ENCODE measurements at regions not wholly inside any gene's neighbourhood (a gene's known extent, or its start where the extent isn't known, plus 50 kb on each side); places are given as distances from the start of the nearest gene placed in this dataset.
"Not testable (repeated sequence)": the region's sequence is repeated elsewhere in the genome, so short reads cannot be mapped to it uniquely, and the experiment has no call there.

DNA sequence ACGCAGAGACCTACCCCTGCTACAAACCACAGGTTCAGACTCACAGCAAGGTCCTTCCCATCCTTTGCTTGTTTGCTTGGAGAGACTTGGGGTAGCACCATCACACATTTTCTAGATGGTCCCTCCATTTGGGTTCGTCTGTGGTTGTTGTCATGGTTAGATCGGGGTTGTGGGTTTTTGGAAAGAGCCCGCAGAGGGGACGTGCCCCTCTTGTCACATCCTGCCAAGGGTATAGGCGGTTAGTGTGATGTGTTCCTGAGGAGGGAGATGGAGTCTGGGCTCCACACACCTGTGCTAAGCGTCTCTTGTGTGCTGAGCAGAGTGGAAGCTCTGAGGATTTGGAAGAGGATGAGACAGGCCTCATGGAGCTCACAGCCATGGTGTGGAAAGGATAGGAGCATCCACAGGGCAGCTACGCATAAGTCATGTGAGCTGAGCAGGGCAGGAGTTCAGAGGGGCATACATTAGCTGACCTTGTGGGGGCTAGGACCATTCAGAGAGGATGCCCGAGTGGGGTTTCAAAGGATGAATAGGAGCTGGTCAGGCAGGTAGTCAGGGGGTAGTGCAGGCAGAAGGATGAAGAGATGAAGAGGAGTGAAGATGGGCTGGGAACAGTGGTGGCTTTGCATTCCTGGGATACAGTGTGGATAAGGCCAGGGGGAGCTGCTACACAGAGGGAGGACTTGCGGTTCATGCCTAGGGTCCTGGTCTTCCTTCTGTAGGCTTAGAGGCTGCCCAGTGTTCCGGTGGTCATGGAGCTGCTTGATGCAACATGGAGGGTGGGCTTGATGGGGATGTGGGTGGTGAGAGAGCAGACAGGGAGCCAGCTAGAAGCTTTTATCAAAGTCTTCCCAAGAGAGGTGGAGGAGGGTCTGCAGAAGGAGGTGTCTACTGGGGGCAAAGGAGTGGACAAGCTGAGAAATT lies 62.9 kb downstream of the ACKR3 start:
- no peak for DNase-seq
- ATAC-seq: no peak
- intact Hi-C loops (cut with DNase I, micrococcal nuclease): no loop called here

DNA sequence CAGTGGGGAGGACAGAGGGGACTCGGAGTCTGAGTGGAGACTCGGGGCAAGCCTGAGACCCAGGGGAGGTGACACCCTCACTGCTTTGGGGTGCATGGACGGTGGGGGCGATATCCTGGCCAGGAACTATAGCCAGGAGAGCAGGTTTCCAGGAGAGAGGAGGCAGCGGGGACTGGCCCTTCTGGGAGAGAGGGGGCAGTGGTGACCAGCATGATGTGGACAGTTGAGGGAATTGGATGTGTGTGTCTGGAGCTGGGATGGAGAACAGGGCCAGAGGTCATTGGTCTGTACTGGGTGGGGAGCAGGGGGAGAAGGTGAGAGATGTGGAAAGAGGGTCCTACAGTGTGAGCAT lies 63.6 kb downstream of the ACKR3 start:
- intact Hi-C loops (cut with DNase I, micrococcal nuclease): no loop called here
- no peak for ATAC-seq
- no peak for DNase-seq

DNA sequence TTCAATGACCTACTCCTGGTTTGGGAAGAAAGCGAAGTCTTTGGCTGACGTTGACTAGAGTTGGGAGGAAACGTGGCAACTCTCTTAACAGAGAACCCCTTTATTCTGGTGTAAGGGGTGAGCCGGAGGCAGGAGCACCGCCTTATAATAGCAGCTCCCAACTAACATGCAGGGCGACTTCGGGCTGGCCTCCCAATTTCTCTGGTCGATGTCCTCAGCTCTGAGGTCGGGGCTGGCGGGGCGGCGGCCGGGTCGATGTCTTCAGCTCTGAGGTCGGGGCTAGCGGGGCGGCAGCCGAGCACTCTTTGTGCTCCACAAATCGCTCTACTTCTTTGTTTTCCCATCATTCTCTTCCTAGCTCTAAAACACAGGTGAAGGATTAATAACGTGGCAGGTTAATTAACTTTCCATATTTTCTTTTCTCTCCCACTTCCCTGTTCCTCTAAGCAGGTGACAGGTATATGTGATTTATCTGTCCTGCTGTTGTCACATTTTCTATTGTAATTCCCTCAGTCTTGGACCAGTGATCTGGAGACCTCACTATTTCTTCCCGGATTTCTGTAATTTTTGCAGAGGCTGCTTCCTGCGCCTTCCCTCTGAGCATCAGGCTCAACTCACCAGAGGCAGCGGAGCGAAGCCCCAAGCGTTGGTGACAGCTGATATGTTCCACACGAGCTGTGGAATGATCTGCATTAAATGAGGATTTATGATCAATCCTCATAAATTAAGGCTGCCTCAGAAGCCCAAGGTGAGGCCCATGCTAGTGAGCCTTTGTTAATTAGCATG lies 64.3 kb downstream of the ACKR3 start:
- intact Hi-C loops (cut with DNase I, micrococcal nuclease): no loop called here
- DNase-seq: no peak

DNA sequence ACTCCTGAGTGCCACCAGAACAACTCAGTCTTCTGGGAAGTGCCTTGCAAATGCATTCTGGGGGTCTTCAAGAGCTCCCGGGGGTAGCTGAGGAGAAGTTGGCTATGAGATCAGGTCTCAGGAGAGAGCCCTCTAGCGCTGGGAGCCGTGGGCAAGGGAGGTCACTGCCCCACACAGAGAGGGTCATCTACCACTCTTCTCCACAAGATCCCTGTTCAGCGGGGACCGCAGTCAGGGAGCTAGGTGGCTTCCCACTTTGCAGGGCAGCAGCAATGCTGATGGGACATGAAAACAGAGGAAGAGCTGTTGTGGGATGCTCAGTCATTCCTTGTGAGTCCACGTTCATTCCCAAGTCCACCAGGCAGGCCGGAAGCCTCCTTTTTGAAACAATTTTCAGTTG lies 66.6 kb downstream of the ACKR3 start:
- intact Hi-C loops (cut with DNase I, micrococcal nuclease): no loop called here
- ATAC-seq (no peak), DNase-seq (no peak)

More for the DNA sequence above, 64.3 kb downstream of the ACKR3 start:
- no peak for ATAC-seq

DNA sequence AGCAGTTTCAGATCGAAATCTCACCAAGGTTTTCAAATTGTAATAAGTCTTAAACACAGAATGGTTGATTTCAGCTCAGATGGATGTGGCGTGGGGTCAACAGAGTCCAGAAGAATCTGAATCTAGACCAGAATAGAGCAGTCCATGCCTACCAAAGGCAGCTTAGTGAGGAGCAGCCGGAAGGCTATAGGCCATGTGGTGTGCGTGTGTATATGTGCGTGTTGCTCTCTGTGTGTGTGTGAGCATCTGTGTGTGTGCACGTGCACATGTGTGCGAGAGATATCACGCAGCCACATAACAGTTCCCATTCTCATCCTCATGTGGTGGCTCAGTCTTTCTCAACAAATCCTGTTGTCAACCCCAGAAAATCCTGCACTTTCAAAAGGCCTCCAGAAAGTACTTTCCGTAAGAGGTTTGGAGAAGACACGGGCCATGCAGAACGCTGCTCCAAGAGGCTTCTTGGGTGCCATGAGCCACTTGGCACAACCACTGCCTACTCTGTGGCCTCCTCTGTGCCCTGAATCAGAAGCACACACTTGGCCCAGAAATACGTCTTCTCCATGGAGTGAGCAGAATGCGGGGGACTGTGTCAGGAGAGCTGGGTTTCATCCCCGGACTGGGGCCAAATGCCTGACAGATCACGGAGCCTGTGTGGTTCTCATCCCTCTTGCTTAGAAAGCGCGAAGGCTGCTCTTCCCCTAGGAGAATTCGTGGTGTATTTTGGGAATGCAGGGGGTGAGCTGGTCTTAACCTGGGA lies 67.3 kb downstream of the ACKR3 start:
- ATAC-seq (no peak), DNase-seq (no peak)
- intact Hi-C loops (cut with DNase I, micrococcal nuclease): no loop called here

DNA sequence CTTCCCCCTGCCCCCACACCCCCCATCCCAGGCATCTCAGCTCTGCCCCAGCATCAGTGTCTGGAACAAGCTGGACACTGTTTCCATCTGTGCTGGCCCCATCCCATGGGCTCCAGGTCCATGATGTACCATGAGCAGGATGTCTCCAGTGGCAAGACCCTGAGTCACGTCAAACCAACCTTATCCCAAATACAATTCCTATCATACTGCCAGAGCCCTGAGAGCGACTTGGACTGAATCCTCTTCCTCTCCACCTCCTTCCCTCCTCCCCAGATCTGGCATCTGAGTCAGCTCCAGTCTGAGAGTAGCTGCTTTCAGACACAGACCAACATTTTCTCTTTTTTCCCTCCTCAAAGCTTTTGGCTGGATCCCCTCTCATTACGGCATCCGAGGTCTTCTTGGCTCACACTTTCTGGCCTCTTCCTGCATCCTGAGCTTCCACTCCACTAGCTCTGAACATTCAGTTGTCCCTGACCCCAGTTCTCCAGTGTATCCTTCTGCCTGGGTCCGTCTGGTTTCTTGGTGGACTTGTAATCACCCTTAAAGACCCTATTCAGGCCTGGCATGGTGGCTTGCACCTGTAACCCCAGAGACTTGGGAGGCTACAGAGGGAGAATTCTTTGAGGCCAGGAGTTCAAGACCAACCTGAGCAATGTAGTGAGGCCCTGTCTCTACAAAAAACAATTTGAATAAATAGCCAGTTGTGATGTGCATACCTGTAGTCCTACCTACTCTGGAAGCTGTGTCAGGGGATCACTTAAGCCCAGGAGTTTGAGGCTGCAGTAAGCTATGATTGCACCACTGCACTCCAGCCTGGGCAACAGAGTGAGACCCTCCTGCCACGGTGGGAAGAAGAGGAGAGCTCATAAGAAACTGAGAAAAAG lies 68.3 kb downstream of the ACKR3 start:
- intact Hi-C loops (cut with DNase I, micrococcal nuclease): no loop called here
- no peak for DNase-seq

DNA sequence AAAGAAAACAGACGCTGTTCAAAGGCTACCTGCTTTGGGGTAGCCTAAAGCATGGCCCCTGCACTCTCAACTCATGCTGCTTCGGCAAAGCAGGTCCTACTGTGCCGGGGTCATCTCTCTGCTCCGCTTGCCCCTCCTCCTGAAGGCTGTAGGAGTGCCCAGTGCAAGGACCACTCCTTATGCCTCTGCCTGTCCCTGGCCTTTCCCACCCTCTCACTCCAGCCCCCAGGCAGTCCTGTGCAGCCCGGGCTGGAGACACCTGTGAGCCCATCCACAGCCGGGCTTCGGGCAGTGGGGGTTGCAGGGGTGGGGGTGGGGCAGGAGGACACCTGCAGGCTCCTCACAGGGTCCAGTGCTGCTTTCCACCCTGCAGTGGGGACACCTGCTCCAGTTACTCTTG lies 69.1 kb downstream of the ACKR3 start:
- intact Hi-C loops (cut with DNase I, micrococcal nuclease): no loop called here
- no peak for DNase-seq
- ATAC-seq: no peak

More for the DNA sequence above, 68.3 kb downstream of the ACKR3 start:
- no peak for ATAC-seq

DNA sequence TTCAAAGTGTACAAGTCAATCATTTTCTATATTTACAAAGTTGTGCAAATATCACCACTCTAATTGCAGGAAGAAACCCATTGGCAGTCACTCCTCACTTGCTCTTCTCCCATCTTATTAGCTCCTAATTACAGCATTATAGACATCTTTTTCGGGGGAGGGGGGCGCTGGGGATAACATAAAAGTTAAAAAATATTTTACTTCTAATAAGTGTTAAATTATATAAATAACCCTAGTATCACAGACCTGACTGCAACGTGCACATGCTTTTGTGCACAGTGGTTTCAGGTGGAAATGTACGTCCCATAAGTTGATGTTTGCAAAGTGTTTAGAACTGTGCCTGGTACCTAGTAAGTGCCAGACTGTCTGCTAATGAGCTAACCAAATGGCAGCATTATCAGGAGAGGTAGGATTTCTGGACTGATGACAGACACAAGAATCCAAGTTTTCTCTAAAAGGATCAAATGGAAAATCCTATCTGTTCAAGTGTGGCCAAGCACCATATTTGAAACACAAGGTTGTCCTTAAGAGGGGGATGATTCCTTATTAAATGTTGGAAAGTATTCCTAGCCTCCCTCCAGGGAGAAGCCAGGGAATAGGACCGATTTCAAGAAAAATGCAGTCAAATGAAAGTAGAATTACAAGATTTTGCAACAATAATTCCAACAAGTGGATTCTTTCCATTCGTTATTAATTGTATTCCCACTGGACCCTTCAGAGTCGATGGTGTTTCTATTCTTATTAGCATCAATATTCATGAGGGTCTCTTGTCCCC lies 70.0 kb downstream of the ACKR3 start:
- DNase-seq (no peak), ATAC-seq (no peak)
- intact Hi-C loops (cut with DNase I, micrococcal nuclease): no loop called here

DNA sequence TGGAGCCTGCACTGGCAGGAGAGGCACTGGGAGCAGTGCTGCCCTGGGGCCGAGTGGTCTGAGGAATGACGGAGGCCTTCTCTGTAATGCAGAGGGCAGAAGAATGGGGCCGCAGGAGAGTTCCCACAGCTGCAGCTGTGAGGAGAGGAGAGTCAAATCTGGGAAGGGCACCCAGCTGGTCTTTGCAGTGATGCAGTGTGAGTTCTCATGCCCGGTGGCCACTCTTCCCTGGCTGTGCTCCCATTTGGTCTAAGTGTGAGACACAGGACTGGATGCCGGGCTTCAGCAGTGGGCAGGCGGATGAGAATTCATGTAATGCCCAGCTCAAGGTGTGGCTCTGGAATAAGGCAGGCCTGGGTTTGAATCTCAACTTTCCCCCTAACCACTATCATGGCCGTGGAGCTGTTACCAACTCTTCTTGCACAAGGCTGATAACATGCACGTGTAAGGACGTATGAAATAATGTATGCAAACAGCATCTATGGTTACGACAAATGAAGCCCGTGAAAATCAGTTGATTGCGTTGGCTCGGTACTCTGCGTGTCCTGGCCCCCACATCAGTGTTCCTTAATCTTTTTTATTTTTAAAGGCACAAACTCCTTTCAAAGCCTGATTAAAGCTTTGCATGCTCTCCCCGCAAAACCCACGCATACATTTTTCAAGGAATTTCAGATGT lies 71.6 kb downstream of the ACKR3 start:
- ATAC-seq (no peak), DNase-seq (no peak)
- intact Hi-C loops (cut with DNase I, micrococcal nuclease): no loop called here

DNA sequence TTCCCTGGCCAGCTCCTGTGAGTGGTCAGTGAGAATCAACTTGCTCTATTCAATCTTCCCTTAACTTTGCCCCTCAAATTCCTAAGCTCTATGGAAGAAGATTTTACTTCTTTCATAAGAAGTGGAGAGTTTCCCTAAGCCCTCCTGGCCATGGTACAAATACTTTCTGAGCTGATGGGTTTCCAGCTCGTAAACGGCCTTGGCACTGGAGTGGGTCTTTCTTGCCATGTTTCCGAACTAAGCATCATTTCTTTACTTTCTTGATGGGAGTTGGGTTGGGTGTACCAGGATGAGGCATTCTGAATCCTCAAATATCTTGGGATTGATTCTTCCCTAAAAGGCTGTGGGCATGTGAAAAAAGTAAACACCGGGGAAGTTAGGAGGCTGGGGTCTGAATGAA lies 72.5 kb downstream of the ACKR3 start:
- no peak for ATAC-seq
- no peak for DNase-seq
- intact Hi-C loops (cut with DNase I, micrococcal nuclease): no loop called here

DNA sequence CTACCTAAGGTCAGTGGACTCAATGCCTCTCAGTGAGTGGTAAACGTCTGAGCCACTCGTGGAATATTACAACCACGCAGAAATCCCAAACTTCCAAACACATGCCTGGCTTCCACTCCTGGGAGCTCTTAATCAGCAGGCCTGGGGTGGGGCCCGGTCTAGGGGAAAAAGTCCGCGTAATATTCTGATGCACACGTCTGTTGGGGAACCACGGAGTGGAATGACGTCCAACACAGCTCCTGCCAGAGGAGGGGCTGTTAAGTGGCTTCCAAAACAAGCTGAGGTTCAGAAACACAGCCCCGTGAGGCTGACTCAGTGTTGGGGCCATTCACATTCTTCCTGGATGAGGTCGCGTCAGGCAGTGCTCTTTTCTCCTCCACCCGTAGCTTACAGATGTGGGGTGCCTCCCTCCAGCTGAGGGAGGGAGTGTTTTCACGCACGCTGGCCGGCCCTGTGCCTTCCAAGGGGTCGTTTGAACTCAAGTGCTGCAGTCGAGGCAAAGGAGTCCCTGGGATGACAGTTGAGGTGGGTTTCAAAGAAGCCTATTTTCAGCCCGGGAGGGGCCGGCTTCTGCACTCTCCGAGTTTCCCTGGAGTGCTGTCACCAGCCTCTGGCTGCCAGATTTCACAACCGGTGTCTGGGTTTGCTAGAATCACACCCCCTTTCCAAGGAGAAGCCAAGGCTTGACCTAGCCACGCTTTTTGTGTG lies 73.1 kb downstream of the ACKR3 start:
- ATAC-seq: peak; percentile 31
- peak; percentile 42 to 76 for DNase-seq
- intact Hi-C loops (cut with DNase I, micrococcal nuclease): no loop called here

DNA sequence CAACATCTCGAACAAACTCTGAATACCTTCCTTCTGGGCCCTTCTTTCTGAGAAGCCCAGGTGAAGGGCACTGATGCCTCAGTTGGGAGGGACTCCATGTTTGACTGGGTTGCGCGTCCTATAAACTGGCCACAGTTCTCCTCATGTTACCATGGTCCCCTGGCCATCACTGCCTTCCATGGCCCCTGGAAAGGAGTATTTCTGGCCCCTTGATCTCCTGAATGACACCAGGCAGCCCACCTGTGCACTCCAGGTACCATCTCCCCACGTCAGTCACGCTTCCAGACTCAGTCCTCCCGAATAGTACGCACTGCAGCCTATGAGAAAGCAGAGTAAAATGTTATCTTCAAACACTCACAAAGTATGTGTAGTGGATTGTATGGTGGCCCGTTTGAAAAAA lies 73.9 kb downstream of the ACKR3 start:
- DNase-seq (no peak), ATAC-seq (no peak)
- intact Hi-C loops (cut with DNase I, micrococcal nuclease): no loop called here

DNA sequence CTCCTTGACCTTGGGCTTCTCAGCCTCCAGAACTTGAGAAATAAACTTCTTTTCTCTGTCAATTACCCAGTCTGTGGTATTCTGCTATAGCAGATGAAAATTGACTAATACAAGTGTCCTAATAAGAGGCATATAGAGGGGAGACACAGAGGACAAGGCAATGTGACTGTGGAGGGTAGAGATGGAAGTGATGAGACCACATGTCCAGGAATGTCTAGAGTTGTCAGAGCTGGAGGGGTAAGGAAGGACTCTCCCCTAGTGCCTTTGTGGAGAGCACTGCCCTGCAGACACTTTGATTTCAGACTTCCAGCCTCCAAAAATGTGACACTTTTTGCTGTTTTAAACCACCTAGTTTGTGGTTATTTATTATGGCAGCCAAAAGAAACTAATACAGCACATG lies 74.4 kb downstream of the ACKR3 start:
- ATAC-seq: no peak

DNA sequence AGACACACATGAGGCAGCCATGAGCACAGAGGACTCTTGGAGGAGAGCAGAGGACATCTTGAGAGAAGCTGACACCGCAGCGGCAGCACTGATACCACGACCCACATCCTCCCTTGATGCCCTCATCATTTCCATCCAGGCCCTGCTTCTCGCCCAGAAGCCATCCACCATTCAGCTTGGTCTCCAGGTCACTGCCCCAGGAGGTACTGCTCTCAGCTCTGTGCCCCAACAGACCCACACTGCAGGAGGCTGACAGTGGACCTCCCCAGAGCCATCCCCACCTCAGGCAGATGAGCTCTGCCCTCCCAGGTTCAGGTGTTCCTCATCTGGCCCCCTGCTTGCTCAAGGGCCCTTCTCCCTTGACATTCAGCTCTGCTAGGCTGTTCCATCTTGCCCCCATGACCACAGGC lies 74.9 kb downstream of the ACKR3 start:
- intact Hi-C loops (cut with DNase I, micrococcal nuclease): no loop called here
- ATAC-seq: no peak

More for the DNA sequence above, 74.4 kb downstream of the ACKR3 start:
- DNase-seq: no peak
- intact Hi-C loops (cut with DNase I, micrococcal nuclease): no loop called here

DNA sequence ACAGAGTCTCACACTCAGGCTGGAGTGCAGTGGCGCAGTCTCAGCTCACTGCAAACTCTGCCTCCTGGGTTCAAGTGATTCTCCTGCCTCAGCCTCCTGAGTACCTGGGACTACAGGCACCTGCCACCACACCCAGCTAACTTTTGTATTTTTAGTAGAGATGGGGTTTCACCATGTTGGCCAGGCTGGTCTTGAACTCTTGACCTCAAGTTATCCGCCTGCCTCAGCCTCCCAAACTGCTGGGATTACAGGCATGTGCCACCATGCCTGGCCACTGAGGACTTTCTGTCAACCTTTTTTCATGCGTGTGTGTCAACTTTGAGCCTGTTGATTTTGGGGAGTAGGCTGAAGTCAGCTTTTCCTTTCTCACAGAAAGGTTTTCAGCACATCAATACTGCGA lies 75.5 kb downstream of the ACKR3 start:
- DNase-seq; intact Hi-C loops (cut with DNase I, micrococcal nuclease); ATAC-seq: not testable (repeated sequence)

More for the DNA sequence above, 74.9 kb downstream of the ACKR3 start:
- no peak for DNase-seq

DNA sequence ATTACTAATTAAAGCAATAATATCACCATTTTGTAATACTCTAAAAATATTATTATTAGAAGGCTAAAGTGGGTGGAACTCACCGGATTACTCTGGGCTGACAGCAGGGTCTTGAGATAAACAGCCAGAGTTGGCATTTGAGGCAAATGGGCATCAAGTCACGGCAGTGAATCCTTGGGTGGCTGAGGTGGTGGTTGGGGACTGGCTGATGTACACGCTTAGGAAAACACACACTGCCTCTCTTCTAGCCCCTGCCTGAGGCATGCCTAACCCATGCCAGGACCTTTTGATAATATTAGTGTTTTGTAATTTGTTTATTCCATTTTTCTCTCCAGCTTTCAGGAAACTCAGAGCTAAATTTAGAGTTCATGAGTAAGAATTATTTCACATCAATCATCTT lies 76.8 kb downstream of the ACKR3 start:
- DNase-seq: no peak
- intact Hi-C loops (cut with DNase I, micrococcal nuclease): no loop called here
- no peak for ATAC-seq

DNA sequence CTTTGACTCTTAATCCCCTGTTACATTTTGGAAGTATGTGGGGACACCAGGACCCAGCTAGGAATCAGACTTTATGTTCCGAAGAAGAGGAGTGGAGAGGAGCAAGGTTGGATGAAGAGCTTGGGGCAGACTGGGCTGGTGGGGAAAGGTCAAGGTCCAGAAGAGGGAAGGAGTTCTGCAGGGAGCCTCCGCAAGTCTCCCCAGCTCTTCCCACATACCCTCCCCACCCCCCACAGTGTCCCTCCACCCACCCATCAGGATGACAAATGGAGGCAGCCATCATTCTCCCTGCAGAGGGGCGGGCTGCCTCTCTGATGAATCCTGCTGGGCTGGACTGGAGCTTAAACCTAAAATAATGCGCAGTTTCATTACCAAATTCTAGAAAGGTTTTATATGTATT lies 77.2 kb downstream of the ACKR3 start:
- intact Hi-C loops (cut with DNase I, micrococcal nuclease): no loop called here
- ATAC-seq (no peak), DNase-seq (no peak)
